Endothelial cell of umbilical vein (primary cell): ENCODE measurements at regions not wholly inside any gene's neighbourhood (a gene's known extent, or its start where the extent isn't known, plus 50 kb on each side); places are given as distances from the start of the nearest gene placed in this dataset.

ENCODE experiments used
- BruUV-seq: library from RNA; stranded (reverse); fragments of 400-500 nt; replicated peaks from 2 replicates; lab custom pipeline; 2021; lab: Mats Ljungman, UMichigan
- CTCF ChIA-PET: fragments of 300-600, 350-600 bp; sonication (Branson Sonifier 250); formaldehyde crosslinking; loops from one replicate; lab custom pipeline; 2021; ENCODE audit warnings: antibody characterized with exemption, inconsistent platforms; lab: Charles Lee
- POLR2A ChIA-PET: fragments of 300-600, 350-600 bp; sonication (Branson Sonifier 250); formaldehyde crosslinking; loops from one replicate; lab custom pipeline; 2021; ENCODE audit warnings: antibody characterized with exemption, inconsistent platforms; lab: Charles Lee
- DNase-seq: peaks from one replicate; pipeline ENCODE4 v3.0.0-alpha.2; 2011; ENCODE audit warnings: low read depth, low spot score
- FAIRE-seq: peaks from 2 replicates; lab custom pipeline; 2011; peaks lifted over from hg19 to GRCh38; lab: Jason Lieb, UNC
- H2AFZ ChIP-seq: 2 replicates; pipeline ENCODE4 v1.6.0; 2012; ENCODE audit warnings: low read depth, low read length, control low read depth, inconsistent platforms
- H3K27ac ChIP-seq: 2 replicates; pipeline ENCODE4 v1.5.1; 2011; ENCODE audit warnings: low read depth, mild to moderate bottlenecking, control low read depth, low read length, moderate library complexity; ENCODE audit not compliant: insufficient read depth
- H3K27me3 ChIP-seq, 2 experiments: 2 replicates each; pipeline versions ENCODE4 v1.6.0 to v1.6.1; 2011; ENCODE audit warnings: low read length in 2 of 2, mixed read lengths in 1 of 2; ENCODE audit not compliant: control insufficient read depth in 2 of 2, insufficient read depth in 2 of 2
- H3K36me3 ChIP-seq, 2 experiments: 2 replicates in 1 of 2; 3 replicates in 1 of 2; pipeline ENCODE4 v1.5.1; 2011; ENCODE audit warnings: low read length in 2 of 2, mild to moderate bottlenecking in 1 of 2, moderate library complexity in 1 of 2; ENCODE audit not compliant: control insufficient read depth in 2 of 2, insufficient read depth in 2 of 2; ENCODE audit errors: extremely low read depth in 1 of 2
- H3K4me1 ChIP-seq: 3 replicates; pipeline ENCODE4 v1.5.1; 2011; ENCODE audit warnings: mild to moderate bottlenecking, low read length; ENCODE audit not compliant: control insufficient read depth, insufficient read depth; ENCODE audit errors: extremely low read depth
- H3K4me2 ChIP-seq: 2 replicates; pipeline ENCODE4 v1.6.1; 2011; ENCODE audit warnings: low read length, control low read depth, mixed read lengths; ENCODE audit not compliant: insufficient read depth
- H3K4me3 ChIP-seq, 3 experiments: fragments of 200-600 bp in 1 of 3; sonication (generic), shearing (Covaris generic) in 1 of 3; replicated peaks in 1 of 3; 2 replicates each; pipeline ENCODE4 v1.5.1; 2011 to 2016; ENCODE audit warnings: control low read depth in 3 of 3, low read length in 3 of 3, mild to moderate bottlenecking in 2 of 3, inconsistent platforms in 1 of 3, low read depth in 1 of 3, moderate library complexity in 1 of 3; ENCODE audit not compliant: insufficient read depth in 1 of 3
- H3K79me2 ChIP-seq: 2 replicates; pipeline ENCODE4 v1.6.0; 2012; ENCODE audit warnings: low read length, inconsistent platforms; ENCODE audit not compliant: control insufficient read depth, insufficient read depth
- H3K9ac ChIP-seq: replicated peaks from 2 replicates; pipeline ENCODE3; 2011; ENCODE audit warnings: low read length, control low read depth; ENCODE audit not compliant: insufficient read depth; ENCODE audit errors: extremely low read depth
- H3K9me1 ChIP-seq: replicated peaks from 3 replicates; pipeline ENCODE4 v1.6.0; 2011; ENCODE audit warnings: mild to moderate bottlenecking, low read length; ENCODE audit not compliant: control insufficient read depth, insufficient read depth; ENCODE audit errors: extremely low read depth
- H3K9me3 ChIP-seq: replicated peaks from 2 replicates; pipeline ENCODE4 v1.5.1; 2012; ENCODE audit warnings: low read length, inconsistent platforms; ENCODE audit not compliant: control insufficient read depth, insufficient read depth
- H4K20me1 ChIP-seq: replicated peaks from 2 replicates; pipeline ENCODE3; 2011; ENCODE audit warnings: mild to moderate bottlenecking, low read length; ENCODE audit not compliant: control insufficient read depth, insufficient read depth; ENCODE audit errors: extremely low read depth
- FOS ChIP-seq: IDR thresholded peaks from 2 replicates; pipeline ENCODE4 v1.6.1; 2011; ENCODE audit warnings: mild to moderate bottlenecking, low read length, moderate library complexity, borderline replicate concordance; ENCODE audit not compliant: insufficient read depth
- GATA2 ChIP-seq: IDR thresholded peaks from 2 replicates; pipeline ENCODE4 v1.7.0; 2011; ENCODE audit warnings: low read depth, mild to moderate bottlenecking, moderate library complexity, mixed read lengths, low read length; ENCODE audit not compliant: insufficient read length, insufficient read depth
- JUN ChIP-seq: IDR thresholded peaks from 2 replicates; pipeline ENCODE4 v1.6.1; 2011; ENCODE audit warnings: borderline replicate concordance, low read depth; ENCODE audit not compliant: insufficient read length, insufficient read depth
- POLR2A ChIP-seq: IDR thresholded peaks from 2 replicates; pipeline ENCODE4 v1.6.1; 2012; ENCODE audit warnings: low read depth, mild to moderate bottlenecking, control low read depth, low read length
- POLR2AphosphoS5 ChIP-seq: IDR thresholded peaks from 2 replicates; pipeline ENCODE4 v1.6.1; 2012; ENCODE audit warnings: low read depth, mild to moderate bottlenecking, control low read depth, low read length, moderate library complexity; ENCODE audit not compliant: insufficient read depth
- dilution Hi-C: fragments of 300-500 bp; cut with MboI; formaldehyde crosslinking; loops from one replicate; pipeline ENCODE4 v1.15.0; 2019; ENCODE audit warnings: low sequenced_read_pairs; ENCODE audit not compliant: extremely low pct_ligation_motif_present
- intact Hi-C: fragments of 100-400 bp; cut with micrococcal nuclease; formaldehyde crosslinking; loops from one replicate; pipeline ENCODE4 v1.10.0; 2022
- TF ChIP-seq, protein P1 (sequence below): IDR thresholded peaks from 2 replicates; pipeline ENCODE4 v1.6.1; 2011; ENCODE audit not compliant: insufficient read depth, insufficient read length
- TF ChIP-seq, protein P2 (sequence below), 2 donors: IDR thresholded peaks; 1 replicate in 1 of 2; 2 replicates in 1 of 2; pipeline ENCODE4 v1.5.1; 2011; ENCODE audit warnings: low read length in 2 of 2, mild to moderate bottlenecking in 2 of 2, moderate library complexity in 2 of 2, control low read depth in 1 of 2, inconsistent platforms in 1 of 2, low read depth in 1 of 2; ENCODE audit not compliant: insufficient read depth in 1 of 2; ENCODE audit errors: extremely low read depth in 1 of 2

DNA sequence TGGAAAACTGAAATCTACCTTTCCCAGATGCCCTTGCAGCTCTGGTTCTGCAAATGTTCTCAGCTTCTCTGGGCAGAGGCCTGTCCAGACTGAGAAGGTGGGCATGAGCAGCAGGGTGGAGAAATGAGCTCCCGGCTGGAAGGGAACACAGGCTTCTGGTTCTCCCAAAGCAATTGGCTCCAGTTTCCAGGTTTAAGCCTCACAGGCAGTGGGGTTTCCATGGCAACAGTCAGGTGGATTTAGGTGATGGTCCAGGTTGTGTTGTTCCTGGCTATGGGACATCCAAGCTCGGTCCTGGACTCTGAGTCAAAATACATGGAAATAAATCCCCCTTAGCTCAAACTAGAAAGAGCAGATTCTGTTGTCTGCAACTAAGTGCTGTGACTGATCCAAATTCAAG is 94.6 kb upstream of the IQSEC1 start:
- FAIRE-seq (no peak), DNase-seq (no peak)
- no peaks in the 10 kb centered on the region for H3K4me1 ChIP-seq
- intact Hi-C loops (no loop called here), dilution Hi-C loops (no loop called here)
- H3K4me3 ChIP-seq = no peak overlapping the region
- no TSS peak for BruUV-seq
- CTCF ChIA-PET = interaction anchor here (1.8 kb wide), 1 partner anchor 76 kb away, joined by 6 read pairs; no protein-coding TSS in a partner anchor
- no peak overlapping the region for H3K9ac ChIP-seq
- no peaks in the 10 kb centered on the region for H3K36me3 ChIP-seq
- TF ChIP-seq, protein P1, sequence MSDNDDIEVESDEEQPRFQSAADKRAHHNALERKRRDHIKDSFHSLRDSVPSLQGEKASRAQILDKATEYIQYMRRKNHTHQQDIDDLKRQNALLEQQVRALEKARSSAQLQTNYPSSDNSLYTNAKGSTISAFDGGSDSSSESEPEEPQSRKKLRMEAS = no peak
- TF ChIP-seq, protein P2, sequence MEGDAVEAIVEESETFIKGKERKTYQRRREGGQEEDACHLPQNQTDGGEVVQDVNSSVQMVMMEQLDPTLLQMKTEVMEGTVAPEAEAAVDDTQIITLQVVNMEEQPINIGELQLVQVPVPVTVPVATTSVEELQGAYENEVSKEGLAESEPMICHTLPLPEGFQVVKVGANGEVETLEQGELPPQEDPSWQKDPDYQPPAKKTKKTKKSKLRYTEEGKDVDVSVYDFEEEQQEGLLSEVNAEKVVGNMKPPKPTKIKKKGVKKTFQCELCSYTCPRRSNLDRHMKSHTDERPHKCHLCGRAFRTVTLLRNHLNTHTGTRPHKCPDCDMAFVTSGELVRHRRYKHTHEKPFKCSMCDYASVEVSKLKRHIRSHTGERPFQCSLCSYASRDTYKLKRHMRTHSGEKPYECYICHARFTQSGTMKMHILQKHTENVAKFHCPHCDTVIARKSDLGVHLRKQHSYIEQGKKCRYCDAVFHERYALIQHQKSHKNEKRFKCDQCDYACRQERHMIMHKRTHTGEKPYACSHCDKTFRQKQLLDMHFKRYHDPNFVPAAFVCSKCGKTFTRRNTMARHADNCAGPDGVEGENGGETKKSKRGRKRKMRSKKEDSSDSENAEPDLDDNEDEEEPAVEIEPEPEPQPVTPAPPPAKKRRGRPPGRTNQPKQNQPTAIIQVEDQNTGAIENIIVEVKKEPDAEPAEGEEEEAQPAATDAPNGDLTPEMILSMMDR (IDR thresholded peaks at IDR 0.05; ENCODE audit: extremely low read depth in 1 of 2, insufficient read depth in 1 of 2, low read depth in 1 of 2, low read length in 2 of 2) = no peak
- TF ChIP-seq GATA2 (no peak), POLR2A (no peak), POLR2AphosphoS5 (no peak), FOS (no peak), JUN (no peak)
- H3K4me2 ChIP-seq = no peak overlapping the region
- no peaks in the 10 kb centered on the region for H3K27me3 ChIP-seq
- H3K9me1 ChIP-seq = no peaks in the 10 kb centered on the region
- no peaks in the 10 kb centered on the region for H3K9me3 ChIP-seq
- no peak overlapping the region for H3K27ac ChIP-seq
- POLR2A ChIA-PET = no interaction called here
- H4K20me1 ChIP-seq = no peaks in the 10 kb centered on the region
- no peaks in the 10 kb centered on the region for H3K79me2 ChIP-seq
- no peak overlapping the region for H2AFZ ChIP-seq
